HG03108 (cell line): ENCODE measurements at regions not wholly inside any gene's neighbourhood (a gene's known extent, or its start where the extent isn't known, plus 50 kb on each side); places are given as distances from the start of the nearest gene placed in this dataset.
"Not testable (repeated sequence)": the region's sequence is repeated elsewhere in the genome, so short reads cannot be mapped to it uniquely, and the experiment has no call there.

Experiments
- ATAC-seq: cut with Tn5 transposase; IDR thresholded peaks from one replicate; pipeline ENCODE4 v1.9.1; 2021; ENCODE audit warnings: moderate library complexity; ENCODE audit not compliant: unreplicated experiment

DNA sequence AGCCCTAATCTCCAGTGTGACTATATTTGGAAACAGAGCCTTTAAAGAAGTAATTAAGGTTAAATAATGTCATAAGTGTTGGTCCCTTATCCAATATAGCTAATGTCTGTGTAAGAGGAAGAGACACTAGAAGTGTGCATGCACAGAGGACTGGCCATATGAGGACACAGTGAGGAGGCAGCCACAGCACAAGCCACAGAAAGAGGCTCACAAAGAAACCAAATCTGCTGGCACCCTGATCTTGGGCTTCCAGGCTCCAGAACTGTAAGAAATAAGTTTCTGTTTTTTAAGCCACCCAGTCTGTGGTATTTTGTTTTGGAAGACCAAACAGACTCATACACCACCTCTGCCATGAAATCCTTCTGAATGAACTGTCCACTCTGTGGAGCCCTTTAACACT lies 186.4 kb upstream of the SLC39A10 start:
- peak; percentile 33 for ATAC-seq

DNA sequence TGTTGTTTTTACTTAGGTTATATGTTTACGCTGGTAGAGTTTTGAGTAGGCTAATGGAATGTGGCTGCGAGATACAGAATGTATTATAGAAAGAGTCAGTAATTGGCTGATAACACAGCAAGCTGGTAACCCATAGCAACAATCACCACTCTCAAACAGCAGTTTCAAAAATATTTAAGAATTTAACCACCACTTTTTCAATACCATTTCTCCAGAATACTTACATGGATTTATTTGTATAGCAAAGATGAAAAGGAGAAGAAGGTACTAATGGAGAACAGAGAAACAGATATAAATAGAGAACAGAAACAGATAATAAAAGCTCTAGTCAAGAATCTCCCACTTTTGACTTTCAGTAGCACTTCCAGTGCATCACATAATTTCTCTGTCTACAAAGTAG lies 188.3 kb upstream of the SLC39A10 start:
- ATAC-seq: peak; percentile 67

DNA sequence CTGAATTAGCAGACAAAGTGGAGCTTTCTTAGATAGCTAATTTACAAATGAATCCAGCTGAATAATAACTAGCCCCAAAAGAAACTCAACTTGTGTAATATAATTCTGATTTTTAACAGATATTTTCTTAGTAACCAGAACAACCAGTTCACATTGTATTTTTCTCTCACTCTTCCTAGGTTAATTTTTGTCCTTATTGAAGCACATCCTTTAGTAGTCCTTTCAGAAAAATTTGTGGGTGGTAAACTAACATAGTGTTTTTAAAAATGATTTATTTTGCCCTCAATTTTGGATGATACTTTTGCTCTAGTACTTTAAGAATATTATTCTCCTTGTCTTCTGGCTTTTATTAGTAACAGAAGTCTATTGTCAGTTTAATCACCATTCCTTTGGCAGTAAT lies 190.6 kb upstream of the SLC39A10 start:
- ATAC-seq: no peak

DNA sequence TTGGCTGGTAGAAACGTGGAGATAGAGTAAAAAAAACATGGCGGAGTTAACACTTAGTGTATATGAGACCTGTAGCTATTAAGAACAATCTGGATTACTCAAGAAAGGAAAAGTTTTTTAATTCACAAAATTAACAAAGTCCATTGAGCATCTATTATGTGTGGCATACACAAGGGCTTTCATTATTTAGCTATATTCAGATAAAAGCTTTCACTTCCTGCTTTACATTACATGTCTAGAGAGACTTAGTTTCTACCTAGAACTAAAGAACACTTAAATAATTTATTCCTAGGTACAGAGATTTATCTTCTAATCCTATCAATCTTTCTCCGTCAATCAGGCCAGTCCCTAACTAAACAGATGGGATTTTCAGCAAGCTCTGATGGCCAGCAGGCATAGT lies 196.0 kb upstream of the SLC39A10 start:
- no peak for ATAC-seq

DNA sequence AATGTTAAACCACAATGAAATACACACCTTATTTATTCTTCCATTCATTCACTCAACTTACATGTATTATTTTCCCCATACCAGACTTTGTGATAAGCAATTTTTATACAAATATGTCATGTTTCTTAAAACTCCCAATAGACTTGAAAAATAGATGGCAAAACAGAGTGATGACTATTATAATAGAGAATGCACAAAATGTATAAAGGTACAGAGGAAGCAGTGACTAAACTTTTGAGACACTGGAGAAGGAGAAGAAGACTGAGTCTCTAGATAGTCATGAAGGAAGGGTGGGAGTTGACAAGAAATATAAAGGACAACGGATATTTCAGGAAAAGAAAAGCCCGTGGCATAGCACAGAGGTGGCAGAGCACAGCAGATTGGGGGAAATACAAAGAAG lies 198.1 kb upstream of the SLC39A10 start:
- ATAC-seq: no peak

DNA sequence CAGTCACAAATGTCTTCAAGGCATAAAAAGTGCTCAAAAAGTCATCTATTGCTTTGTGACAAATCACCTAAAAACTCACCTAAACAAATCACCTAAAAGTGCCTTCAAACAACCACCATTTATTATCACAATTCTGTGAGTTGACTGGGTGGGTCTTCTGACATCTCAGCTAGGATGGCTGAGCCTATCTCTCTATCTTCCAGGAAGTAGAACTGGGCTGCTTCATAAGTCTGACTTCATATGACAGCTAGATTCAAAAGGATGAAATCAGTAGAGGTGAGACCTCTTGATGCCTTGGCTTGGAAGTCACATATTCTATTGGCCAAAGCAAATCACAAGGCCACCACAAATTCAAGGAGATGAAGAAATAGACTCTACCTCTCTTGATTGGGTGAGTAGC lies 199.2 kb upstream of the SLC39A10 start:
- ATAC-seq: no peak

DNA sequence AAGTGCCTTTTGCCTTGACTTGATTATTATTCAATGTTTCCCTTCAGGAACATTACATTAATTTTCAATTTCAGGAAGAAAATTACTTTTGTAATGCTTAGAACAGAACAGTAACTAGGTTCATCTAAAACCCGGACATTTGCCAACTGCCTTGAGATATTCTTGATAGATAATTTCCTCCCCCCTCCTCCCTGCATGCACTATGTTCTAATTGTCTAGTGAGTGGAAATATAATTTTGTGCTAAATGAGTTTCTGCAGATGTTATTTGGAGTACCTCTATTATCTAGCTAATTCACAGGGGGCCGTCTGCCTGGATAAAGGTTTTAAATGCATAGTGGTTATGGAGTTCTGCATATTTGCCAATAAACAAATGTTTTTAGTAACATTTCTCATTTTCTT lies 200.3 kb upstream of the SLC39A10 start:
- ATAC-seq: no peak

DNA sequence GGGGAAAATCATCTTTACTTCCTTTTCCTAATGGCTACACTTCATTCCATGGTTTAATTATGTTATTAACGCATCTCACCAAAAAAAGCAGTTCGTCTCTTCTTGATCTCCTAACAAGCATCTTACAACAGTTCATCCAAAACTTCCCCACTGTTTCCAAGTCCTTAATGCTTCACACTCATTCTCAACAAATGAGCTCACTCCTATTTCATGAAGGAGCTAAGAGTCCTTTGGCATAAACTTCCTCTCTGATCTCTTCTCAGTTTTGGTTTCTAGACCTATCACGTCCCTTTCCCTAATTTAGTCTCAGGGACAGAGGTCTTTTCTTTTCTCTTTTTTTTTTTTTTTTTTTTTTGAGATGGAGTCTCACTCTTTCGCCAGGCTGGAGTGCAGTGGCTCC lies 205.9 kb upstream of the SLC39A10 start:
- ATAC-seq: no peak

DNA sequence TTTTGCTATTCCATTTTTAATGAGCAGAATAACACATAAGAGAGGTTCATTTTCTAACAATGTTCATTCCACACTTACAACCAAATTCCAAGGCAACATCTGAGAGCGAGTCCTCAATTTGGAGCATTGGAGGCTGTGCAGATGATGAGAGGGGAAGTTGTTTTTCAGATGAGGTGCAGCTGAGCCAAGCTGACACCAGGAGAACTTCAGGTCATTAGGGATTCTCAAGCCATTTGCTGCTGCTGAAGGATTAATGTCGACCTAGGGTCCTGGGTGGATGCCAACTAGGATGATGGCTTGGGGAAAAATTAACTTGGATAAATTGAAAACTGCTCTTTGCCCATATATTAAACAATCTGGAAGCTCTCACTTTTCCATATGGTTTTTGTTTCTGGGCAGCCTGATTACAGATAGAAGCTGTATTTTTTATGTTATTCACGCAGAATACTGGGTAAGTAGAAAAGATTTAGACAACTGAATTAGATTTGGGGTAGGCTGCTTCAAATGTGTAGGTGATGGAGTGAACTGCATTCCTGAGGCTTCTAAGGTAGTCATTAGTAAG lies 206.4 kb upstream of the SLC39A10 start:
- ATAC-seq: no peak

DNA sequence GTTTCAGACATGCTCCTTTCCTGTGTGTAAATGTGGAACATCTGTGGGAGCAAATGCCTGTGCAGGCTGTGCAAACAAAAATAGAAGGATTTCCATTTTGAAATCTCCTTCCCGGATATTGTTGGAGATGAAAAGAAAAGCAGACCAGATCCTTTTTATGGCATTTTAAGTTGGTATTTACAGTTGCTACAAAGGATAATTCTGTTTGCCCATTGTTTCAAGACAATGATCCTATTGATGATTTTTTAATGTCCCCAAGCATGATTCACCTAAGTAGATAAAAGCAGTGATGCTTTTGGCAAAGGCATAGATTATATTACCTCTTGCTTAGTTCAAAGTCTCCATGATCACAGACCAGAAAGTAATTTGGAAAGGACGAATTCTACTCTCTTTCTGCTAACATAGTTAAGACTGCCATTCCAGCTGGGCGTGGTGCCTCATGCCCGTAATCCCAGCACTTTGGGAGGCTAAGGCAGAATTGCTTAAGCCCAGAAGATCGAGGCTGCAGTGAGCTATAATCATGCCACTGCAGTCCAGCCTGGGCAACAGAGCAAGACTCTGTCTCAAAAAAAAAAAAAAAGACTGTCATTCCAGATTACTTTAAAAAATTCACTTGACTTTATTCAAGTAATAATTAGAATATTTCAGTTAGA lies 209.6 kb upstream of the SLC39A10 start:
- ATAC-seq: no peak

DNA sequence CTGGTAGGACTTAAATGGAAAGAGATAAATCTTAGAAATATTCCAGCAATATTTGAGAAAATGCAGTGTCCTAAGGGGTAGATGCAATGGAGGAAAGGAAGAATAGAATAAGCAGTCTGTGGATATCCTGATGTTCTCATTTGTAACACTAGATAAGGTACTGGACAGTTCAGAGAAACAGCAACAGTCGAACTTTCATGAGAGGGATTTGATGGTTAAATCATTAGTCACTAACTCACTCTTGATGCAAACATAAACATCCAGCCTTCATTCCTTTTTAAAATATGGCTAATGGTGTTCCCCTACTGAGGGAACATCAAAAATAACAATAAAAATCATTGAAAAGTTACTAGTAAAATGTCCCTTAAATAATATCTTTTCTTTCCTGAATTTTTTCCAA lies 211.4 kb upstream of the SLC39A10 start:
- ATAC-seq: no peak

DNA sequence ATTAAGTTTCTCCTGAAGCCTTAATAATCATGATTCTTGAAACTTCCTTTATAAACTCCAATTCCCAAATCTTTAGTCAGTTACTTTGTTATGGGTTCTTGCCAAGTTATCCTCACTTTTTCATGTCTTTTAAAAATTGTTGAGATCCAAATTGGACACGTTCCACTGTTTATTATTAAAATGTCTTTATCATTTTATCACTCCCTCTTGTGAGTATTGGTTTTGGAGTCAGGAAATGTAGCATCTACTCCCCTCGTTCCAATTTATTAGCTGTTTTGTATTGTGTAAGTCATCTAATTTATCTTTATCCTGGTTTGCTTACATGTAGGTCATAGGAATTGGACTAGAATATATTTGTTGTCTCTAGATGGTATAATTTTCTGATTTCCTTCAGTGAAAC lies 213.1 kb upstream of the SLC39A10 start:
- ATAC-seq: no peak

DNA sequence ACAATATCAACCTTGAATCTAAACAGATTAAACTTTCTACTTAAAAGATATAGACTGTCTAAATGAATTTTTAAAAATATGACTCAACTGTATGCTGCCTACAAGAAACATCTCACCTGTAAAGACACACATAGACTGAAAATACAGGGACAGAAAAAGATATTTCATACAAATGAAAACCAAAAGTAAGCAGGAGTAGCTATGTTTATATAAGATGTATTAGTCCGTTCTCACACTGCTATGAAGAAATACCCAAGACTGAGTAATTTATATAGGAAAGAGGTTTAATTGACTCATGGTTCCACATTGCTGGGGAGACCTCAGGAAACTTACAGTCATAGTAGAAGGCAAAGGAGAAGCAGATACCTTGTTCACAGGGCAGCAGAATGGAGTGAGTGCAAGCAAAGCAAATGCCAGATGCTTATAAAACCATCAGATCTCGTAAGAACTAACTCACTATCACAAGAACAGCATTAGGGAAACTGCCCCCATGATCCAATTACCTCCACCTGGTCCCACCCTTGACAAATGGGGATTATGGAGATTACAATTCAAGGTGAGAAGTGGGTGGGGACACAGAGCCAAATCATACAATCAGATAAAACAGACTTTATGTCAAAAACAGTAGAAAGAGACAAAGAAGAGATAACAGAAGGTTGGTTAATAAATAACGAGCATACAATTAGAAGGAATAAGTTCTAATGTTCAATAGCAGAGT lies 214.4 kb upstream of the SLC39A10 start:
- ATAC-seq: no peak

DNA sequence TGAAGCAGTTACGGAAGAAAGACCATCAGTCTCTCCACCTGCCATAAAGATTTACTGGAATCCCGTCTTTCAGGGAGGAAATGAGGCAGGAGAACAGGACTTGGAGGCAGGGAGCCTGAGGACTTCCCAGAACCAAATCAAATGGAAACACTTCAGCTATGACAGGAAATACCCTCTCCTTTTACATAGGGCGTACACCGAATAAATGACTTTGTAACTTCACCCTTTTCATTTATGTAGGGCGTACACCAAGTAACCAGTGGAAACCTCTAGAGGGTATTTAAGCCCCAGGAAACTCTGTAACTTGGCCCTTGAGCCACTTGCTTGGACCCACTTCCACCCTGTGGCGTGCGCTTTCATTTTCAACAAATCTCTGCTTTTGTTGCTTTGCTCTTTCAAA lies 218.3 kb upstream of the SLC39A10 start:
- ATAC-seq: no peak

DNA sequence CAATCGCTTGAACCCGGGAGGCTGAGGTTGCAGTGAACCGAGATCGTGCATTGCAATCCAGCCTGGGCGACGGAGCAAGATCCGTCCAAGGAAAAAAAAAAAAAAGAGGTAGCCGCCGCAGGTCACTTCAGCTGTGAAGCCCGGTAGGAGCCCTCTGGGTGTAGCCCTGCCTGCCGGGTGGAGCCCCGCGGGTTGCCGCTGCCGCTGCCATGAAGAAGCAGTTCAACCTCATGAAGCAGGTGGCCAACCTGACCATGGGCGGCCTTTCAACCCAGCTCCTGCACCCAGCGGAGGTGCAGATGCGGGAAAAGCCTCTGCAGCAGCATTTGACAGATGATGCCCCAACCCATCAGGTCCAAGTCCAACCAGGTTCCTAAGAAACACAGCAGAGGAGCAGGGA lies 219.5 kb upstream of the SLC39A10 start:
- ATAC-seq: no peak

DNA sequence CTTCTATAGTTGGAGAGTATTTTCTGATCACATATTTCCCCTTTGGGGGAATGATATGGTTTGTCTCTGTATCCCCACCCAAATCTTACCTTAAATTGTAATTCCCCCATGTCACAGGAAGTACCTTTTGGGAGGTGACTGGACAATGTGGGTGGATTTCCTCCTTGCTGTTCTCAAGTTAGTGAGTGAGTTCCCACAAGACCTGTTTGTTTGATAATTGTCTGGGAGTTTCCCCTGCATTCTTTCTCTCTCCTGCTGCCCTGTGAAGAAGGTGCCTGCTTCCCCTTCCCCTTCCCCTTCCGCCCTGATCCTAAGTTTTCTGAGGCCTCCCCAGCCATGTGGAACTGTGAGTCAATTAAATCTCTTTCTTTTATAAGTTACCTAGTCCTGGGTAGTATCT lies 222.7 kb upstream of the SLC39A10 start:
- ATAC-seq: no peak

DNA sequence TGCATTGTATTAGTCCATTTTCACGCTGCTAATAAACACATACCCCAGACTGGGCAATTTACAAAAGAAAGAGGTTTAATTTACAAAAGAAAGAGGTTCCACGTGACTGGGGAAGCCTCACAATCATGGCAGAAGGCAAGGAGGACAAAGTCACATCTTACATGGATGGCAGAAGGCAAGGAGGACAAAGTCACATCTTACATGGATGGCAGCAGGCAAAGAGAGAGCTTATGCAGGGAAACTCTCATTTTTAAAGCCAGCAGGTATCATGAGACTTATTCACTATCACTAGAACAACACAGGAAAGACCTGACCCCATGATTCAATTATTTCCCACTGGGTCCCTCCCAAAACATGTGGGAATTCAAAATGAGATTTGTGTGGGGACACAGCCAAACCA lies 223.3 kb upstream of the SLC39A10 start:
- not testable (repeated sequence) for ATAC-seq

DNA sequence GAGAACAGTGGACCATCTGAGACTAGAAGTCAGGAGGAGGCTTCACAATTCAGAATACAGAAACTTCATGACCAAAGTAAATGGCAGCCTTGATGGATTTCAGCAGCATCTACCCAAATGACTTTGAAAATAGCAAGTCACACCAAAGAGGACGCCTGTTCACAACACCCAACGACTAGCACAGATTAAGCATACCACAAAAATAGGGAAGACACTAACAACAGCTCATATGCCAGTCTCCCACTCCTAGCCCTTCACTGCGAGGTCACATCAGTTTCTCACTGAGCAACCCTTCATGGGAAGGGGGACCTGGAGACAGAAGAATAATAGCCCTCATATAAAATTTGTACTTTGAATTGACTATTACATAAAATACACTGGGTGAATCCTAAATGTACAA lies 228.4 kb upstream of the SLC39A10 start:
- ATAC-seq: no peak

DNA sequence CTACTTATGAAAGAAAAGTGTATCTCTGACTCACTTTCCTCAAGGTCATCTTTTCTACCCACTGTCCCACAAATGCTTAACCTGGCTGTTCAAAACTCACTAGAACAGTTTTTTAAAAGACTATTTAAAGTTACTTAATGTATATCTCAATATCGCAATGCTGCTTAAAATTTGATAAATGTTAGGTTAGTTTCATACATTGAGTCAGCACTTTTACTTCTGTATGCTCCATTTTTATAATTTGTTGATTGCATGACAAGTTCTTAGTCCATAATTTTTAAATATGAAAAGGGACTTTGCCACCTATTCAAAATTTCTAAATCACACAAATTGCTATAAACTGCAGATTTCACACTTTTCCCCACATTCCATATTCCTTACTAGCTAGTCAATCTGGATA lies 231.7 kb upstream of the SLC39A10 start:
- no peak for ATAC-seq

DNA sequence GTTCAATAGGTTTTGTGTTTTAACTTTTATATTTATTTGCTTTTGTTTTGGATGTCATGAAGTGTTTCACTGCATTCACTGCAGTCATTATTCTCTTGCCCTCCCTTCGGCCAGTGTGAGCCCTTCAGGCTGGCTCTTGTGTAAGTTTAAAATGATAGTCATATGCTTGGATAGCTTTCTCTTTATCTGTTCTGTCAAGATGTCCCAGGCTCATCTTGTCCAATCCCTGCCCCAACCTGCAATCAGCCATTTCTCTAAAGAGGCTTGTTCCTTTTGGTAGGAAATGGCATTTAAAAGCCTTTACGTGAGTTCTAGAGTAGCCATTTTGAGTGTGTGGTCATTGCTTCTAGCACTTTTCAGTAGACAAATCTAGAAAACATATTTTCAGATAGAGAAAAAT lies 238.0 kb upstream of the SLC39A10 start:
- ATAC-seq: no peak

DNA sequence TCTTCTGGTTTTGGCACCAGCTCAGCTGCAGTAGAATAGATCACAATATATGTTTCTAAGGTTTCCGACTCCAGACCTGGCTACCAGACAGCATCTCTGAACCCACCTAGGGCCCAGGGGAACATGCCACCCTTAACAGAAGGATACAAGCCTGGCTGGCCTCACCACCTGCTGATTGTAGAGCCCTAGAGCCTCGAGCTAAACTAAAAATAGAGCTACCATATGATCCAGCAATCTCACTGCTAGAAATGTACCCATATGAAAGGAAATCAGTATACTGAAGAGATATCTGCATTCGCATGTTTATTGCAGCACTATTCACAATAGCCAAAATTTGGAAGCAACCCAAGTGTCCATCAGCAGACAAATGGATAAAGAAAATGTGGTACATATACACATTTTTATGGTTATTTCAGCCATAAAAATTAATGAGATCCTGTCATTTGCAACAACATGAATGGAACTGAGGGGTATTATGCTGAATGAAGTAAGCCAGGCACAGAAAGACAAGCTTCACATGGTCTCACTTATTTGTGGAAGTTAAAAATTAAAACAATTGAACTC lies 242.4 kb upstream of the SLC39A10 start:
- no peak for ATAC-seq

DNA sequence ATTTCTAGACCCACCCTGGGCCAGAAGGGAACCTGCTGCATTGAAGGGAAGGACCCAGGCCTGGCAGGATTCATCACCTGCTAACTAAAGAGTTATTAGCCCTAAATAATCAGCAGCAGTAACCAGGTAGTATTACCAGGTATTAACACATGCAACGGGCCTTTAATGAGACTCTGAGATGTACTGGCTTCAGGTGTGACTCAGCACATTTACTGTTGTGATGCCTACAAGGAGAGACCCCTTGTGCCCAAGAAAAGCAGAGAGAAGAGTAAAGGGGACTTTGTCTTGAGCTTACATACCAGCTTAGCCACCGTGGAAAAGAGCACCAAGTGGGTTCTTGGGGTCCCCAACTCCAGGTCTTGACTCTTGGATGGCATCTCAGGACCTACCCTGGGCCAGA lies 243.1 kb upstream of the SLC39A10 start:
- ATAC-seq: no peak
